K562 (cell line): ENCODE measurements at regions not wholly inside any gene's neighbourhood (a gene's known extent, or its start where the extent isn't known, plus 50 kb on each side); places are given as distances from the start of the nearest gene placed in this dataset.

ENCODE experiments used
- ATAC-seq: fragments of 200-7000 bp; cut with Tn5 transposase; 3 replicates; pipeline ENCODE4 v1.9.1; 2020; ENCODE audit warnings: moderate library complexity
- BruUV-seq: library from RNA; stranded (reverse); fragments of 400-500 nt; replicated peaks from 2 replicates; lab custom pipeline; 2021; lab: Mats Ljungman, UMichigan
- CTCF ChIA-PET: fragments of 300-600 bp; formaldehyde crosslinking; extraction: SDS; loops from one replicate; lab custom pipeline; 2021; ENCODE audit warnings: low intra/inter-chr PET ratio; lab: Yijun Ruan, JAX
- POLR2A ChIA-PET: fragments of 300-600, 350-650 bp; sonication (Branson Sonifier 250); formaldehyde crosslinking; extraction: SDS; loops from one replicate; lab custom pipeline; 2021; ENCODE audit warnings: antibody characterized with exemption, inconsistent platforms; lab: Yijun Ruan, JAX
- DNase-seq, 4 experiments: peaks; one replicate each; pipeline versions ENCODE4 v3.0.0 to v3.0.0-alpha.2; 2011 to 2018; ENCODE audit warnings: low spot score in 3 of 4, mixed read lengths in 3 of 4; ENCODE audit errors: extremely low read depth in 1 of 4
- FAIRE-seq: peaks from 2 replicates; lab custom pipeline; 2011; peaks lifted over from hg19 to GRCh38; lab: Jason Lieb, UNC
- H2AFZ ChIP-seq: 2 replicates; pipeline ENCODE4 v1.6.0; 2011; ENCODE audit warnings: low read depth, low read length, control low read depth, inconsistent platforms
- H3K27ac ChIP-seq: fragments of 200-600 bp; 3 replicates; pipeline ENCODE4 v1.8.0; 2011; ENCODE audit warnings: low read depth, mild to moderate bottlenecking, control low read depth, inconsistent platforms, low read length, moderate library complexity, mixed read lengths; ENCODE audit errors: extremely low read depth
- H3K27me3 ChIP-seq, 2 experiments: fragments of 300-600 bp in 1 of 2; 2 replicates in 1 of 2; 3 replicates in 1 of 2; pipeline versions ENCODE4 v1.6.0 to v1.8.0; 2011; ENCODE audit warnings: inconsistent platforms in 2 of 2, low read length in 2 of 2, mild to moderate bottlenecking in 1 of 2, mixed read lengths in 1 of 2, moderate library complexity in 1 of 2; ENCODE audit not compliant: control insufficient read depth in 2 of 2, insufficient read depth in 2 of 2
- H3K36me3 ChIP-seq: fragments of 300-600 bp; 3 replicates; pipeline ENCODE4 v1.8.0; 2011; ENCODE audit warnings: mild to moderate bottlenecking, low read length, inconsistent platforms; ENCODE audit not compliant: control insufficient read depth, insufficient read depth
- H3K4me1 ChIP-seq, 2 experiments: fragments of 200-600 bp in 1 of 2; replicated peaks in 1 of 2; 2 replicates in 1 of 2; 3 replicates in 1 of 2; pipeline versions ENCODE4 v1.5.1 to v1.8.0; 2011; ENCODE audit warnings: inconsistent platforms in 2 of 2, low read length in 2 of 2, mild to moderate bottlenecking in 1 of 2, mixed read lengths in 1 of 2, moderate library complexity in 1 of 2; ENCODE audit not compliant: control insufficient read depth in 2 of 2, insufficient read depth in 2 of 2
- H3K4me2 ChIP-seq: 2 replicates; pipeline ENCODE4 v1.6.1; 2011; ENCODE audit warnings: low read length, control low read depth, inconsistent platforms, mixed read lengths; ENCODE audit not compliant: insufficient read depth
- H3K4me3 ChIP-seq: fragments of 200-600 bp; sonication (generic), shearing (Covaris generic); 2 replicates; pipeline ENCODE4 v1.5.1; 2016; ENCODE audit warnings: control low read depth, inconsistent platforms
- H3K79me2 ChIP-seq: fragments of 200-600 bp; 3 replicates; pipeline ENCODE4 v1.8.0; 2011; ENCODE audit warnings: low read length, inconsistent platforms; ENCODE audit not compliant: control insufficient read depth, insufficient read depth
- H3K9ac ChIP-seq, 2 experiments: 2 replicates each; pipeline versions ENCODE4 v1.6.0 to v1.6.1; 2011; ENCODE audit warnings: low read depth in 2 of 2, low read length in 2 of 2, control low read depth in 1 of 2, inconsistent platforms in 1 of 2, mild to moderate bottlenecking in 1 of 2, mixed read lengths in 1 of 2; ENCODE audit not compliant: insufficient read depth in 1 of 2
- H3K9me1 ChIP-seq: one replicate; pipeline ENCODE4 v1.6.0; 2011; ENCODE audit warnings: inconsistent platforms, mild to moderate bottlenecking, low read length, moderate library complexity; ENCODE audit not compliant: control insufficient read depth, insufficient read depth
- H3K9me3 ChIP-seq: replicated peaks from 2 replicates; pipeline ENCODE4 v1.5.1; 2011; ENCODE audit warnings: low read depth, low read length, inconsistent platforms; ENCODE audit not compliant: control insufficient read depth, insufficient read depth
- H4K20me1 ChIP-seq: replicated peaks from 2 replicates; pipeline ENCODE4 v1.6.1; 2011; ENCODE audit warnings: low read length, inconsistent platforms, mixed read lengths; ENCODE audit not compliant: control insufficient read depth, insufficient read depth
- CBFA2T2 ChIP-seq: fragments of 450-650 bp; conservative IDR thresholded peaks from 2 replicates; pipeline ENCODE4 v1.6.1; 2017; ENCODE audit warnings: mild to moderate bottlenecking
- ETS2 ChIP-seq: IDR thresholded peaks from 2 replicates; pipeline ENCODE4 v1.6.1; 2016; ENCODE audit warnings: borderline replicate concordance, missing genetic modification characterization, mild to moderate bottlenecking, moderate library complexity, missing compliant biosample characterization; ENCODE audit not compliant: poor library complexity, severe bottlenecking
- RBM14 ChIP-seq: fragments of 200-400 bp; formaldehyde crosslinking; IDR thresholded peaks from 2 replicates; pipeline ENCODE4 v1.6.1; 2018; ENCODE audit warnings: low read depth, mild to moderate bottlenecking, low read length, moderate library complexity, borderline replicate concordance; ENCODE audit not compliant: insufficient read depth
- SNRNP70 ChIP-seq: fragments of 200-400 bp; formaldehyde crosslinking; optimal IDR thresholded peaks from 2 replicates; pipeline ENCODE3; 2017; ENCODE audit warnings: low read depth, low read length
- STAT5A ChIP-seq: IDR thresholded peaks from 2 replicates; pipeline ENCODE4 v1.6.1; 2012; ENCODE audit warnings: low read length, inconsistent platforms, borderline replicate concordance
- TAL1 ChIP-seq: fragments of 450-650 bp; IDR thresholded peaks from 2 replicates; pipeline ENCODE4 v1.6.1; 2016; ENCODE audit warnings: mild to moderate bottlenecking
- TEAD4 ChIP-seq, 2 experiments: sonication (generic) in 1 of 2; formaldehyde crosslinking in 1 of 2; IDR thresholded peaks; 2 replicates each; pipeline versions ENCODE4 v1.6.1 to v1.8.0; 2012 to 2022; ENCODE audit warnings: borderline replicate concordance in 1 of 2, inconsistent platforms in 1 of 2, low read length in 1 of 2, mild to moderate bottlenecking in 1 of 2, missing genetic modification reagents in 1 of 2
- YBX1 ChIP-seq: fragments of 450-650 bp; IDR thresholded peaks from 2 replicates; pipeline ENCODE4 v1.7.1; 2016; ENCODE audit warnings: mild to moderate bottlenecking
- ZSCAN32 ChIP-seq: fragments of 450-650 bp; formaldehyde crosslinking; IDR thresholded peaks from 2 replicates; pipeline ENCODE4 v1.4.0; 2020; ENCODE audit warnings: mild to moderate bottlenecking, moderate library complexity
- WGBS: fragments of 100-300 bp; shearing (Covaris generic); methylation state at CpG from one replicate; pipeline ENCODE4 v1.1.6; 2016; ENCODE audit warnings: low coverage, mixed read lengths; ENCODE audit not compliant: insufficient coverage; ENCODE audit errors: missing lambda C conversion rate; 5-methylcytosine and 5-hydroxymethylcytosine counted together
- in situ Hi-C: fragments of 300-500 bp; cut with MboI; formaldehyde crosslinking; loops from 4 replicates; pipeline ENCODE4 v1.15.0; 2018; ENCODE audit warnings: inconsistent platforms, mixed read lengths
- intact Hi-C: fragments of 100-400 bp; cut with micrococcal nuclease; formaldehyde crosslinking; loops from 2 replicates; pipeline ENCODE4 v1.14.2; 2022
- TF ChIP-seq, protein P1 (sequence below): fragments of 450-650 bp; IDR thresholded peaks from 2 replicates; pipeline ENCODE4 v1.6.1; 2016

DNA sequence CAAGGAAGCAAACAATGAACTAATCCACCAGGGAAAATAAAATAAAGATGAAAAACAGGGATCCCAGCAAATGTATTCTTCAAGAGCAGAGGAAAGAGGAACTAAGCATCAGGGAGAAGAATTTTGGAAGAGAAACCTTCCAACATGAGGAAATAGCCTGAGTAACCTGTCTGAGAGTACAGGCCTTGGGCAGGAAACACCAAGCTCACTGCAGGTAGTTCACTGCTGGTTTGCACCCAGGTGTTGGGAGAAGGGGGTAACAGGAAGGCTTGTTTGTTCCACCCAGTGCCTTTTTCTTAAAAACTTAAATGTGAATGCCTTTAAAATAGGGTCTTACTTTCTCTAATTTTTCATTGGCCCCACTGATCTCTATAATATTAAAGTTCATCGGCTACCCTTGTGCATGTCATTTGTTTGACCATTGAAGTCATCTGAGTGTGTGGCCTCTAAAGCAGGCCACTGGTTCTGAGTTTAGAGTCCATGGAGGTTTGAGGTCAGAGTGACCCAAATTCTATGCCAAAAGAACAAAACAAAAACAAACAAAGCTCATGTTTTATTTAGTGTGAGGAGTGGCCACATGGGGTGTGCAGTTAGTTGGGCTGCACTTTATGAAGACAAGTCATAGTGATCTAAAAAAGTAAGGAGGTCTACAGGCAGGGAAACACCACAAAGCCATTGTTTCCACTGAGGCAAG, 62.9 kb upstream of the COX10 start:
- Histone ChIP-seq H3K36me3 (no peaks in the 10 kb centered on the region), H4K20me1 (no peaks in the 10 kb centered on the region; the same call in 1 of the 2 replicates), H3K4me3 (no peak overlapping the region), H3K9me3 (no peaks in the 10 kb centered on the region), H2AFZ (no peak overlapping the region), H3K27me3 (no peaks in the 10 kb centered on the region), H3K4me2 (no peak overlapping the region), H3K79me2 (no peaks in the 10 kb centered on the region), H3K9me1 (no peaks in the 10 kb centered on the region), H3K9ac (no peak overlapping the region), H3K4me1 (no peaks in the 10 kb centered on the region), H3K27ac (no peak overlapping the region)
- POLR2A ChIA-PET: no interaction called here
- DNase-seq: no peak
- WGBS: 33% methylated on average over 1 of the region's 1 CpG
- FAIRE-seq: no peak
- no peak for TF ChIP-seq ZSCAN32 (CRISPR knock-in tag)
- TF ChIP-seq RBM14: no peak
- TF ChIP-seq SNRNP70: no peak
- no TSS peak for BruUV-seq
- CTCF ChIA-PET: no interaction called here
- in situ Hi-C loops (no loop called here), intact Hi-C loops (no loop called here)
- ATAC-seq: no peak

DNA sequence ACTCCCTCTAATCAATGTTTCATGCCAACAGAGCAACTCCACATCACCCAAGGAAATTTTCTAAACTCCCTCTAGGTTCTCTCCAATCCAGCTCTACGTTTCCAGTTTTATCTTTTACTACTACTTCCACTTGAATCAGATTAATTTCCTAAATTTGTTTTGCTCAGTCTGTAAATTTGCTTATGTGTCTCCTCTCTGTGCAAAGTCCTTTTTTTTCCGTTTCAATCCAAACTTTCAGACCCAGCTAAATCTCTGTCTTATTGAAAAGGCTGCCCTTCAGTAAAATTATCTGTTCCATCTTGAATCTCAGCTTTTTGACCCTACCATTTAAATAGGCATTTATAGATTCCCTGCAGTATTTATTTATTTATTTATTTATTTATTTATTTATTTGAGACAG, 61.4 kb upstream of the COX10 start:
- no TSS peak for BruUV-seq
- H3K79me2 ChIP-seq: no peaks in the 10 kb centered on the region
- H3K4me3 ChIP-seq: no peak overlapping the region
- no peak overlapping the region for H3K9ac ChIP-seq
- 0% methylated on average over 2 of the region's 2 CpGs for WGBS
- POLR2A ChIA-PET: no interaction called here
- ATAC-seq (no peak), DNase-seq (no peak), FAIRE-seq (no peak)
- H3K27me3 ChIP-seq: 0 out of 5 replicates have a peak, but pooled peaks cover 0 to 4% of the 10 kb centered on the region in 2 experiments
- H2AFZ ChIP-seq: no peak overlapping the region
- TF ChIP-seq YBX1 (no peak), CBFA2T2 (no peak), STAT5A (no peak), ETS2 (tag) (no peak), TEAD4 (IDR thresholded peaks at IDR 0.05; ENCODE audit: low read length) (no peak), TEAD4 (CRISPR knock-in tag; IDR thresholded peaks at IDR 0.05; ENCODE audit: borderline replicate concordance) (no peak), TAL1 (no peak)
- TF ChIP-seq, protein P1, sequence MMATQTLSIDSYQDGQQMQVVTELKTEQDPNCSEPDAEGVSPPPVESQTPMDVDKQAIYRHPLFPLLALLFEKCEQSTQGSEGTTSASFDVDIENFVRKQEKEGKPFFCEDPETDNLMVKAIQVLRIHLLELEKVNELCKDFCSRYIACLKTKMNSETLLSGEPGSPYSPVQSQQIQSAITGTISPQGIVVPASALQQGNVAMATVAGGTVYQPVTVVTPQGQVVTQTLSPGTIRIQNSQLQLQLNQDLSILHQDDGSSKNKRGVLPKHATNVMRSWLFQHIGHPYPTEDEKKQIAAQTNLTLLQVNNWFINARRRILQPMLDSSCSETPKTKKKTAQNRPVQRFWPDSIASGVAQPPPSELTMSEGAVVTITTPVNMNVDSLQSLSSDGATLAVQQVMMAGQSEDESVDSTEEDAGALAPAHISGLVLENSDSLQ: no peak
- no peaks in the 10 kb centered on the region; the same call in 1 of the 2 replicates for H4K20me1 ChIP-seq
- no peaks in the 10 kb centered on the region for H3K9me3 ChIP-seq
- H3K4me2 ChIP-seq: no peak overlapping the region
- CTCF ChIA-PET: no interaction called here
- no peaks in the 10 kb centered on the region for H3K9me1 ChIP-seq
- no peak overlapping the region for H3K27ac ChIP-seq
- no peaks in the 10 kb centered on the region for H3K36me3 ChIP-seq
- no peaks in the 10 kb centered on the region for H3K4me1 ChIP-seq
- in situ Hi-C loops (no loop called here), intact Hi-C loops (no loop called here)
